Tibial nerve (tissue), 4 donors: ENCODE measurements at regions not wholly inside any gene's neighbourhood (a gene's known extent, or its start where the extent isn't known, plus 50 kb on each side); places are given as distances from the start of the nearest gene placed in this dataset.
"Not testable (repeated sequence)": the region's sequence is repeated elsewhere in the genome, so short reads cannot be mapped to it uniquely, and the experiment has no call there.

Source experiments
- EP300 ChIP-seq, 2 donors: sonication (generic); formaldehyde crosslinking; IDR thresholded peaks; one replicate each; pipeline ENCODE4 v1.6.1; 2017; ENCODE audit warnings: antibody characterized with exemption in 2 of 2, mild to moderate bottlenecking in 1 of 2
- TF ChIP-seq, protein P1 (sequence below), 5 experiments: fragments of 200-600 bp in 3 of 5; fragments of 450-650 bp in 2 of 5; sonication (generic) in 3 of 5; IDR thresholded peaks; one replicate each; pipeline ENCODE4 v1.5.1; 2016 to 2019; ENCODE audit warnings: antibody characterized with exemption in 5 of 5, mild to moderate bottlenecking in 3 of 5, moderate library complexity in 2 of 5

- TF ChIP-seq, protein P1, sequence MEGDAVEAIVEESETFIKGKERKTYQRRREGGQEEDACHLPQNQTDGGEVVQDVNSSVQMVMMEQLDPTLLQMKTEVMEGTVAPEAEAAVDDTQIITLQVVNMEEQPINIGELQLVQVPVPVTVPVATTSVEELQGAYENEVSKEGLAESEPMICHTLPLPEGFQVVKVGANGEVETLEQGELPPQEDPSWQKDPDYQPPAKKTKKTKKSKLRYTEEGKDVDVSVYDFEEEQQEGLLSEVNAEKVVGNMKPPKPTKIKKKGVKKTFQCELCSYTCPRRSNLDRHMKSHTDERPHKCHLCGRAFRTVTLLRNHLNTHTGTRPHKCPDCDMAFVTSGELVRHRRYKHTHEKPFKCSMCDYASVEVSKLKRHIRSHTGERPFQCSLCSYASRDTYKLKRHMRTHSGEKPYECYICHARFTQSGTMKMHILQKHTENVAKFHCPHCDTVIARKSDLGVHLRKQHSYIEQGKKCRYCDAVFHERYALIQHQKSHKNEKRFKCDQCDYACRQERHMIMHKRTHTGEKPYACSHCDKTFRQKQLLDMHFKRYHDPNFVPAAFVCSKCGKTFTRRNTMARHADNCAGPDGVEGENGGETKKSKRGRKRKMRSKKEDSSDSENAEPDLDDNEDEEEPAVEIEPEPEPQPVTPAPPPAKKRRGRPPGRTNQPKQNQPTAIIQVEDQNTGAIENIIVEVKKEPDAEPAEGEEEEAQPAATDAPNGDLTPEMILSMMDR (IDR thresholded peaks at IDR 0.05) = not testable (repeated sequence)
- TF ChIP-seq EP300 (IDR thresholded peaks at IDR 0.05) = not testable (repeated sequence)
Measured at GRCh38 chr9:62848258-62848657, 1658.4 kb downstream of the SPATA31A7 start.
